ENCODE measurements at regions not wholly inside any gene's neighbourhood (a gene's known extent, or its start where the extent isn't known, plus 50 kb on each side); places are given as distances from the start of the nearest gene placed in this dataset.

- TF ChIP-seq, protein P1, sequence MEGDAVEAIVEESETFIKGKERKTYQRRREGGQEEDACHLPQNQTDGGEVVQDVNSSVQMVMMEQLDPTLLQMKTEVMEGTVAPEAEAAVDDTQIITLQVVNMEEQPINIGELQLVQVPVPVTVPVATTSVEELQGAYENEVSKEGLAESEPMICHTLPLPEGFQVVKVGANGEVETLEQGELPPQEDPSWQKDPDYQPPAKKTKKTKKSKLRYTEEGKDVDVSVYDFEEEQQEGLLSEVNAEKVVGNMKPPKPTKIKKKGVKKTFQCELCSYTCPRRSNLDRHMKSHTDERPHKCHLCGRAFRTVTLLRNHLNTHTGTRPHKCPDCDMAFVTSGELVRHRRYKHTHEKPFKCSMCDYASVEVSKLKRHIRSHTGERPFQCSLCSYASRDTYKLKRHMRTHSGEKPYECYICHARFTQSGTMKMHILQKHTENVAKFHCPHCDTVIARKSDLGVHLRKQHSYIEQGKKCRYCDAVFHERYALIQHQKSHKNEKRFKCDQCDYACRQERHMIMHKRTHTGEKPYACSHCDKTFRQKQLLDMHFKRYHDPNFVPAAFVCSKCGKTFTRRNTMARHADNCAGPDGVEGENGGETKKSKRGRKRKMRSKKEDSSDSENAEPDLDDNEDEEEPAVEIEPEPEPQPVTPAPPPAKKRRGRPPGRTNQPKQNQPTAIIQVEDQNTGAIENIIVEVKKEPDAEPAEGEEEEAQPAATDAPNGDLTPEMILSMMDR (IDR thresholded peaks at IDR 0.05), result no peak
- no peak for TF ChIP-seq POLR2A (IDR thresholded peaks at IDR 0.05)
Observed at GRCh38 chr2:220243571-220243970, 616.1 kb downstream of the SLC4A3 start.
